AG09319 (cell line): ENCODE measurements at regions not wholly inside any gene's neighbourhood (a gene's known extent, or its start where the extent isn't known, plus 50 kb on each side); places are given as distances from the start of the nearest gene placed in this dataset.

Experiments
- DNase-seq: peaks from one replicate; pipeline ENCODE4 v3.0.0-alpha.2; 2010; ENCODE audit warnings: low read depth; ENCODE audit errors: extremely low read depth
- CTCF ChIP-seq: IDR thresholded peaks from 2 replicates; pipeline ENCODE4 v1.5.1; 2011; ENCODE audit warnings: low read depth, mild to moderate bottlenecking, inconsistent platforms, low read length, moderate library complexity

GRCh38 chr18:75643083-75643482, 215.6 kb upstream of the SMIM21 start:
- no peak for TF ChIP-seq CTCF
- no peak for DNase-seq

- DNase-seq, result no peak
- no peak for TF ChIP-seq CTCF
Observed at GRCh38 chr18:75639472-75639831, 211.9 kb upstream of the SMIM21 start.

- no peak for DNase-seq
- TF ChIP-seq CTCF, result no peak
Observed at GRCh38 chr18:75638776-75639471, 211.4 kb upstream of the SMIM21 start.

GRCh38 chr18:75638223-75638775, 210.8 kb upstream of the SMIM21 start:
- no peak for DNase-seq
- peak; percentile 31 for TF ChIP-seq CTCF

GRCh38 chr18:75635096-75635495, 207.6 kb upstream of the SMIM21 start:
- DNase-seq, result no peak
- TF ChIP-seq CTCF, result no peak

- TF ChIP-seq CTCF, result no peak
- DNase-seq, result no peak
Observed at GRCh38 chr18:75625966-75626365, 198.5 kb upstream of the SMIM21 start.

GRCh38 chr18:75624869-75625268, 197.4 kb upstream of the SMIM21 start:
- no peak for TF ChIP-seq CTCF
- no peak for DNase-seq
